SU-DHL-6 (cell line): ENCODE measurements at regions not wholly inside any gene's neighbourhood (a gene's known extent, or its start where the extent isn't known, plus 50 kb on each side); places are given as distances from the start of the nearest gene placed in this dataset.

Source experiments
- H2AFZ ChIP-seq: fragments of 200-600 bp; sonication (generic); 2 replicates; pipeline ENCODE4 v1.6.1; 2014; ENCODE audit warnings: low read depth, mild to moderate bottlenecking, moderate library complexity, mixed read lengths, antibody characterized with exemption, low read length; ENCODE audit not compliant: severe bottlenecking
- H3F3A ChIP-seq: fragments of 200-600 bp; shearing (Covaris generic); 2 replicates; pipeline ENCODE4 v1.6.0; 2016; ENCODE audit warnings: antibody characterized with exemption, mild to moderate bottlenecking; ENCODE audit not compliant: insufficient read depth
- H3K27ac ChIP-seq: fragments of 200-600 bp; sonication (generic); 2 replicates; pipeline ENCODE4 v1.5.1; 2016; ENCODE audit warnings: low read depth, mild to moderate bottlenecking, low read length, moderate library complexity, mixed read lengths
- H3K27me3 ChIP-seq: fragments of 200-600 bp; sonication (generic), shearing (Covaris generic); 2 replicates; pipeline ENCODE4 v1.6.0; 2014; ENCODE audit warnings: mild to moderate bottlenecking, low read length
- H3K36me3 ChIP-seq: fragments of 200-600 bp; sonication (generic); 2 replicates; pipeline ENCODE4 v1.6.1; 2014; ENCODE audit warnings: mild to moderate bottlenecking, low read length, mixed read lengths
- H3K4me2 ChIP-seq: fragments of 300-600, 200-600 bp; shearing (Covaris generic), sonication (generic); 2 replicates; pipeline ENCODE4 v1.6.0; 2014; ENCODE audit warnings: low read length, low read depth, mild to moderate bottlenecking; ENCODE audit not compliant: poor library complexity, severe bottlenecking
- H3K4me3 ChIP-seq: fragments of 200-600 bp; sonication (generic); 2 replicates; pipeline ENCODE4 v1.5.1; 2014; ENCODE audit warnings: antibody characterized with exemption, low read length, mild to moderate bottlenecking, mixed read lengths; ENCODE audit not compliant: insufficient read depth, poor library complexity, severe bottlenecking
- H3K79me2 ChIP-seq: fragments of 200-600 bp; sonication (generic); 2 replicates; pipeline ENCODE4 v1.6.1; 2014; ENCODE audit warnings: mild to moderate bottlenecking, low read length, moderate library complexity; ENCODE audit not compliant: insufficient read depth
- H3K9ac ChIP-seq: fragments of 200-600 bp; sonication (generic); 2 replicates; pipeline ENCODE4 v1.7.0; 2014; ENCODE audit warnings: mild to moderate bottlenecking, low read length
- H3K9me2 ChIP-seq: fragments of 200-600 bp; sonication (generic); replicated peaks from 2 replicates; pipeline ENCODE4 v1.6.1; 2014; ENCODE audit warnings: low read length; ENCODE audit not compliant: insufficient read depth
- H3K9me3 ChIP-seq: fragments of 200-600 bp; sonication (generic); 2 replicates; pipeline ENCODE4 v1.6.1; 2014; ENCODE audit warnings: low read length, mixed read lengths; ENCODE audit not compliant: insufficient read depth
- H4K20me1 ChIP-seq: fragments of 200-600 bp; sonication (generic); 2 replicates; pipeline ENCODE4 v1.6.1; 2014; ENCODE audit warnings: low read depth, mild to moderate bottlenecking, antibody characterized with exemption, low read length, moderate library complexity, mixed read lengths
- CTCF ChIP-seq: fragments of 200-600 bp; sonication (generic); IDR thresholded peaks from one replicate; pipeline ENCODE4 v1.5.1; 2017; ENCODE audit warnings: antibody characterized with exemption, mild to moderate bottlenecking, low read length, moderate library complexity; ENCODE audit not compliant: insufficient read depth, poor library complexity, severe bottlenecking
- EZH2phosphoT487 ChIP-seq: fragments of 200-600 bp; sonication (generic), shearing (Covaris generic); conservative IDR thresholded peaks from 2 replicates; pipeline ENCODE4 v1.6.1; 2018; ENCODE audit warnings: mild to moderate bottlenecking, antibody characterized with exemption, low read length, moderate library complexity, mixed read lengths

DNA sequence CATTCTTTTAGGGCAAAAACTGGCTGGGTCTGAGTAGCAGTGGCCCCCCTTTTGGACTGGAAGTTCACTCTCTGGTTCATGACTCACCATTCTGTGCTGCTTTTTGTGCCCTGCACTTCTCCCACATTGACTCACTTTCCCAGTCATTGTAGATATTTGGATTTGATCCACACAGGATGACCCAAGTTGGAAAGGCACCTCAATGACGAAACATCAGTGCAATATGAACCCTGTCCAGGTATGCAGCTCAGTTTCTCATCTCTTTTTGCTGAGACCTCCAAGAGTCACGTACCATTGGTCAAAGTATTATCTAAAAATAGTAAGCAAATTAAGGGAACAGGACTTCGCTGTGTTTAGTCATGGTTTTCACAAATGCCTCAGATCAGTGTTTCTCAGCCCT is 92.7 kb downstream of the CBLL2 start:
- Histone ChIP-seq H3K9me3 (no peaks in the 10 kb centered on the region), H3K27ac (no peak overlapping the region), H3F3A (no peaks in the 10 kb centered on the region), H3K36me3 (no peaks in the 10 kb centered on the region), H3K9me2 (no peaks in the 10 kb centered on the region), H3K79me2 (no peaks in the 10 kb centered on the region), H3K4me2 (no peak overlapping the region), H4K20me1 (no peaks in the 10 kb centered on the region), H3K9ac (no peak overlapping the region), H3K4me3 (no peak overlapping the region), H2AFZ (no peak overlapping the region), H3K27me3 (no peaks in the 10 kb centered on the region)
- TF ChIP-seq CTCF (no peak), EZH2phosphoT487 (no peak)

DNA sequence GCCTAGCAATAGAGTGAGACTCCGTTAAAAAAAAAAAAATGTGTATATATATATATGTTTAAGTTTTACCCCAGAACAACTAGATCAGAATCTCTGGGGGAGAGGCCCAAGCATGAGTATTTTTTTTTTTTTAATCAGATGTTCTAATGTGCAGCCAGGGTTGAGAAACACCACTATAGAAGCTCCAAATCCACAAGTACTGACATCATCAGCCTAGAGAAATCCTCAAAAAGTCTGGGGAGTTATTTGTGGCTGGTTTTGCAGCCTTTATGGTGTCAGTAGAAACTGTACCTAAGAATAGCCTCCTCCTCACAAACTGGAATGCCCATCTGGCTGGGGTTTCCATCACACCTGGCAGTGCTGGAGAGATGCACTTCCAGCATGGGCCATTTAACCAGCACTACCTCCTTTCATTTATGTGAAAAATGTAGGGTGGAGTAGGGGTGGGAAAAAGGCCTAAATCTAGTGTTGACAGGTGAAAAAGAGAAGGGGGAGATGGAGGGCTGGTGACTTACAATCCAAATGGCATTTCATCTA is 93.5 kb downstream of the CBLL2 start:
- no peaks in the 10 kb centered on the region for H3K27me3 ChIP-seq
- H3K9me3 ChIP-seq, result no peaks in the 10 kb centered on the region
- no peak overlapping the region for H3K27ac ChIP-seq
- H3F3A ChIP-seq, result no peaks in the 10 kb centered on the region
- H2AFZ ChIP-seq, result no peak overlapping the region
- no peak for TF ChIP-seq EZH2phosphoT487
- TF ChIP-seq CTCF, result no peak
- no peak overlapping the region for H3K9ac ChIP-seq
- no peaks in the 10 kb centered on the region for H4K20me1 ChIP-seq
- no peaks in the 10 kb centered on the region for H3K36me3 ChIP-seq
- no peaks in the 10 kb centered on the region for H3K79me2 ChIP-seq
- no peak overlapping the region for H3K4me2 ChIP-seq
- no peaks in the 10 kb centered on the region for H3K9me2 ChIP-seq
- H3K4me3 ChIP-seq, result no peak overlapping the region

DNA sequence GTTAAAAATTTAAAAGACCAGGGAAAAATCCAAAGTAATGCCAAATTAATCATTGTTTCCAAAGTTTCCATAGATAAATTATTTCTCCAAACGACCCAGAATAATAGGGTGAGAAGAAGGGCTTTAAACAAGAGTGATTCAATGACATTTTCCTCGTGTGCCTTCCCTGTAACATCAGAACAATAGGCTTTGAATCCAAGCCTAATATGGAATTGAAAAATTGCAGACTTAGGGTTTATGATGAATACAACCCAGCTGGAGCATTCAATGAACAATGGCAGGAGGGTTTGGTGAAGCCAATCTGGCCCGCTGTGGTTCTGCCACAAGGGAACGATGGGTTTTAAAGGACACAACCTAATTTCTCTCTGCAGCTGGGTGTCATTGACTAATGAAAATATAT is 94.2 kb downstream of the CBLL2 start:
- no peaks in the 10 kb centered on the region for H3K27me3 ChIP-seq
- no peaks in the 10 kb centered on the region for H4K20me1 ChIP-seq
- no peak overlapping the region for H3K4me3 ChIP-seq
- no peak overlapping the region for H2AFZ ChIP-seq
- H3K36me3 ChIP-seq, result no peaks in the 10 kb centered on the region
- no peaks in the 10 kb centered on the region for H3K79me2 ChIP-seq
- H3K9me2 ChIP-seq, result no peaks in the 10 kb centered on the region
- H3K27ac ChIP-seq, result no peak overlapping the region
- H3K4me2 ChIP-seq, result no peak overlapping the region
- no peaks in the 10 kb centered on the region for H3K9me3 ChIP-seq
- no peak for TF ChIP-seq EZH2phosphoT487
- TF ChIP-seq CTCF, result no peak
- H3K9ac ChIP-seq, result no peak overlapping the region
- no peaks in the 10 kb centered on the region for H3F3A ChIP-seq
